Stimulated activated CD4-positive, alpha-beta T cell treated with anti-CD3 and anti-CD28 coated beads, TNF-alpha, amount 100 ng/mL, for 48 hours (primary cell): ENCODE measurements at regions not wholly inside any gene's neighbourhood (a gene's known extent, or its start where the extent isn't known, plus 50 kb on each side); places are given as distances from the start of the nearest gene placed in this dataset.

ENCODE experiments used
- DNase-seq, 3 donors: peaks; one replicate each; pipeline ENCODE4 v3.0.0-alpha.2; 2020; ENCODE audit warnings: low read depth in 3 of 3

DNA sequence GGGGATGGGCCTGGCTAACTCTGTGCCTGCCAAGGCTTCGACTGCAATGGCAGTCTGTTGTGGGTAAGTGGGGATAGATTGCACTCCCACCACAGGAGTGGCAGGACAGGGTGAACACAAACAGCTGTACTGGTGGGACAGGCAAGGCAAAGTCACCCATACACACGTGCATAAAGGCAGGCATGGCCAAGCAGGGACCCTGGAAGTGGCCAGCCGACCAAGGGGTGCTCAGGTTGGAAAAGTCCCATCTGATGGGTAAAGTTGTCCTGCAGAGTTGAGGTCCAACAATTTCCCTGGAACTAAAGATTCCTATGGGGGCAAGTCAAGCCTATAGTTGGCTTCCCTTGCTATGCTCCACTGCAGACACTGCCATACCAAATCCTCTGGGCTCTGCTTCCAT lies 1961.9 kb upstream of the ADGRL3 start:
- DNase-seq: no peak

DNA sequence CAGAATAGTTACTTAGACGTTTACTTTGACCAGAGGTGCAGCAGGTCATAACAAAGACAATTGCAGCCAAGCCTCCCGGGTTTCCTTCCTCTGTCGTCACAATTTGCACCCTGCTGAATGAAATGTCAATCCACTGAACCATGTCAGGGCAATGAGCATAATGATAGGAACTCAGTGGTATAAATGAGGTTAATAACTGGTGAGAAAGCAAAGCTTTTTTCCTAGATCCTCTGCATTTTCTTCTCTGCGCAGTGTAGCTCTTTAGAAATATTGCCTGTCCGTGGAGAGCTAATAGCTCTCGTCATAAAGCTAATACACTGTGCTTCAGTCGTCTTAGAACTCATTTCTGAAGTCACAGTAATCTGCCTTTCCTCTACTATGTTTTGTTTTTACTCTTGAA lies 1960.1 kb upstream of the ADGRL3 start:
- DNase-seq: no peak

DNA sequence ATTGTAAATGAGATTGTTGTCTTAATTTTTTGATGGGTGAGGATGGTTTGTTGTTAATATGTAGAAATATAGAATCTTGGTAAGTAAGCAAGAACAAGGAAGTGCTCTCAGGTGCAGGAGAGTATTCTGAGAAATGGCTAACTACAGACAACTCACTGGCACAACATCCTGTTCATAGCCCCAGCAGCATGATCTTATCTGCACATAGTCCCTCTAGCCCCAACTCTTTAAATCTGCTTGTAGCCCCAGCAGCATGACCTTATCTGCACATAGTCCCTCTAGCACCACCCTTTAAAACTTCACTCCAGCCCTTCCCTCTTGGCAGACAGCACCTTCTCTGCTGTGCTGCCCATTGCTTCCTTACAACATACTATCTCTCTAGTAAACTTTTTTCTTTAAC lies 1957.1 kb upstream of the ADGRL3 start:
- no peak for DNase-seq

DNA sequence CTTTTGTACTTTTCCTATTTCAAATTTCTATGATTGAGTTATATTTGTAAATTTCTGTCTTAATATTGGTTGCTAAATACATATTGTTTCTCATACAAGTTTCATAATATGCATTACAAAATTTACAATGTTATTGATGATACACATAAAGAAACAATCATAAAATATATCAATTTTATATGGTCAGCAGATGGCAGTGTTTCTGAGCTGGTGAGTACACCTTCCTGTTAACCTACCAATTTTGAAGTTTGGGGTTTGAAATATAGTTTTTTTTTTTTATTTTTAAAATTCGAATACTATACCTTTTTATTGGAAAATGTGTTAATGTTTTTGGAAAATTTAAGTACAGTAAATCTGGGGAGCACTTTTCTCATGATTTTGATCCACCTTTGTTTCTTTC lies 1953.1 kb upstream of the ADGRL3 start:
- DNase-seq: no peak

DNA sequence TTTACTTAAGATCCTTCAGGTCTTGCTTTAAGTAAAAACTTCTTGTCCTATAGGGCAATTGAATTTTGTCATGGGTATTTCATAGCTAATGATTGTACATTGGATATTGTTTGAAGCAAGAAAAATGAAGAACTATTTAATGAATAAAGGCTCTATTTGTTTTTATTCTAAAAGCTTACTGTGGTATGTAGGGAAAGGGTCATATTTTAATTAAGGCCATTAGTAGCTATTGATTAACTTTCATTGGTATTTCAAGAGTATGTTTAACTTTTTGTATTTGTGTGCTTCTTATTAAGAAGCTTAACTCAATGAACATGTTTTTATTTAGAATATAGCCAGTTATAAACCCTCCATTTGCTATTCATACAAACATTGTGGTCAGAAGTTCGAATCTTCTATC lies 1951.8 kb upstream of the ADGRL3 start:
- DNase-seq: no peak

DNA sequence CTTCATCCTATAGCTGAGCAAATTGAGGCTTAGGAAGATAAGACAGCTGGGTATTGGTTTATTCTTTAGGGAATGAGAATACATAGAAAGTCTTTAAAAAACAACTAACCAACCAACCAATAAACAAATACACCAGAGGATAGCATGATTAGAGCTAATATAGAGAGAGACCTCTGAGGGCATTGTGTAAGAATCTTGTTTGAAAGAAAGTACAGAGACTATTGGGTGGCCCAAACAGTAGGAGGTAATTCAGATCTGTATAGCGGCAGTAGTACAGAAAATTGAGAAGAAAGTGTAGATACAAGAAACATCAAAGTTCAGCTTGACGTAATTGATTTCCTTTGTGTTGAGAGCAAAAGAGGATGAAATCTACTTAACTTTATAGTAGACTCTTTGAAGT lies 1951.0 kb upstream of the ADGRL3 start:
- DNase-seq: no peak

DNA sequence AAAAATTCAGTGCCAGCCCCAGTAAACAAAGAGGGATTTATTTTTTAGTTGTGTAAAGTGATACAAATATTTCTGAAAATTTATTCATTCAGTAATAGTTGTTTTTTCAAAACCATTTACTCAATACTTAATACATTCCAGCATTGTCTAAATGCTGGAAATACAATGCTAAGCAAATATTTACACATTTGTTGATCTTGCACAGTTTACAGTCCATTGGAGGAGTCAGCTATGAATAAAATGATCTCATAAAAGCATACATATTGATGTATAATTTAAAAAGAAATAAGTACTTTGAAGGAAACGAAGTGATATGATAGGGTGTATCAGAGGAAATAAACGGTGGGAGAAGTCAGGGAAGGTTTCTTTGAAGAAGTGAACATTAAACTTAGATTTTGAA lies 1942.1 kb upstream of the ADGRL3 start:
- no peak for DNase-seq

DNA sequence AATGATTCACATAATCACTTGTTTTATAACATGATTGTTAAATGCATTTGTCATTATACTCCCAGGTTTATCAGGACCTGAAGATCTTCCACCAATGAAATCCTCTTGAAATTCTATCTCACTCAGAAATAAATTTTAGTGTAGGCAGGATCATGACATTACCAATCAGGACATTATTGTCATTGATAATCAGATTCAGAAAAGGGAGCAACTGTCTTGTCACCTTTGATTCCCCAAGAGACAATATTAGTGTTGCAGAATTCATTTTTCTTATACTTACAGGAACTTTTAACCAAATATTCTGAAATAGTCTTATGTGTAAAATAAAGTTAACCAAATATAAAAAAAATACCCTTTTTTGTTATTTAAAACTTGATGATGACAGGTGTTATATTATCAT lies 1892.5 kb upstream of the ADGRL3 start:
- no peak for DNase-seq

DNA sequence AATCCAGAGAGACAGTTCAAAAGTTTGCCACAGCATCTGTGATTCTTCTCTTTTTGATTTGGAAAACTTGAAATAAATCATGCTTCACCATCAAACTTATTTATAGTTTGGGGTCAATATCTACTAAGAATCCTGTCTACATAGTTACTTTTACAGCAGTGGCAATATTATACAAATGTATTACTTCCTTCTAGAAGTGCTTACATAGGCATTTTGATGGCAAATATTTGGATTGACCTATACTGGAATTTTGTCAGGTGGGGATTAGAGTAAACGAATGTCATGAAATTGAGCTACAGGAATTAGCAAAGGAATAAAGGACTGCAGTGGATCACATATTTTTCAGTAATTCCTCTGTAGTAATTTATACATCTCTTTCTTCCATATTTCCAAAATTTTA lies 1885.5 kb upstream of the ADGRL3 start:
- DNase-seq: no peak

DNA sequence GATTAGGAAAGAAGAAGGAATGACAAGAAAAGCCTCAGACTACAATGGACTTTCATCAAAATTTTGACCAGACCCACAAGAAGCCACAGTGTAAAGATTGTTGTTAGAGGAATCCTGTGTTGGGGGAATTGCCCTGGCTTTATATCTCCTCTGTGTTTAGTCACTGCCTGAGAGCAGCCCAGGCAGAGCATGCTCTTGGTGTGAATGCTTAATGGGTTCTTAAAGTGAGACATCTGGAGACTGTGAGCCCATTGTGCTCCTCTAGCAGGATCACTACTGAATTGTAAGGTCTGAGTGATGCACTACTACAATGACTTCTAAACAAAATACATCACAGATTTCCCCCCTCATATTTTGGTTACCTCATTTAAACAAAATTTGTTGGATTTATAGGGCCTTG lies 1860.5 kb upstream of the ADGRL3 start:
- DNase-seq: no peak

DNA sequence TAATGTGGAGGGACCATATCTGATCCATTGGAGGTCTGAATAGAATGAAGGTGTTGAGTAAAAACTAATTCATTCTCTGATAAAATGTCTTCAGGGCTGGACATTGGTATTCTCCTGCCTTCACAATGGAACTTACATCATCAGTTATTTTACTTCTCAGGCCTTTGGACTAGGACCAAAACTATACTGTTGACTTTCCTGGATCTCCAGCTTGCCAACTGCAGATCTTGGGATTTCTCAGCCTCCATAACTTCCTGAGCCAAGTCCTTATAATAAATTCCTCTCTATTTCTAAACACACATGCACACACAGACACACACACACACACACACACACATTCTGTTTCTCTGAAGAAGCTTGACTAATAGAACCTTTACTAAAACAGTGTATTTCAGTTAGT lies 1858.6 kb upstream of the ADGRL3 start:
- DNase-seq: no peak

DNA sequence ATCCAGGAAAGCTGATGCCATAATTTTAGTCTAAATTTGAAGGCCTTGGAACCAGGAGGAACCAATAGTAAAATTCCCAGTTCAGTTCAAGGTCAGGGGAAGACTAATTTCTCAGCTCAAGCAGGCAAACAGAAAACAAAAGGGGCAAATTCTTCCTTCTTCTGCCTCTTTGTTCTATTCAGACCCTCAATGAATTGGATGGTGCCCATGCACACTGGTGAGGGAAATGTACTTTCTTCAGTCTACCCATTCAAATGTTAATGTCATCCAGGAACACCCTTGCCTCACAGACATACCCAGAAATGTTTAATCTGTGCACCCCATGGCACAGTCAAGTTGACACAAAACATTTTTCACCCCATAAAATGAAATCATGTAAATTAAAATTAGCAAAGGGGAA lies 1851.2 kb upstream of the ADGRL3 start:
- DNase-seq: no peak

DNA sequence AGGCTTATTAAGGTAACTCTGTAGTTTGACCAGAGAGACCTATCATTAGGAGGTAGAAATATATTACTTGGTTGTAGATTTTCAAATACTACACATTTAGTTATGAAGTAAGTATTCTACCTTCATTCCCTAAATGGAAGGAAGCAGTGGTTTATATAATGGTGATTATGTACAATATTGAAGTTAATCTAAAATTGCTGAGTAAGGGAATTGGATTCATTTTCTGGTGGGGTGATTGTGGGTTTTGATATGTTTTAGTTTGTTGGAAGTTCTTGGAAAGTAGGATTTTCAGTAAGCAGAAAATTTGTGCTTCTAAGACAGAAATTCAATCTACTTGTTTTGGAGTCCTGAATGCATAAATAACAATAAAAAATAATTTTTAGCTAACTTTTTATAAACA lies 1830.9 kb upstream of the ADGRL3 start:
- no peak for DNase-seq

DNA sequence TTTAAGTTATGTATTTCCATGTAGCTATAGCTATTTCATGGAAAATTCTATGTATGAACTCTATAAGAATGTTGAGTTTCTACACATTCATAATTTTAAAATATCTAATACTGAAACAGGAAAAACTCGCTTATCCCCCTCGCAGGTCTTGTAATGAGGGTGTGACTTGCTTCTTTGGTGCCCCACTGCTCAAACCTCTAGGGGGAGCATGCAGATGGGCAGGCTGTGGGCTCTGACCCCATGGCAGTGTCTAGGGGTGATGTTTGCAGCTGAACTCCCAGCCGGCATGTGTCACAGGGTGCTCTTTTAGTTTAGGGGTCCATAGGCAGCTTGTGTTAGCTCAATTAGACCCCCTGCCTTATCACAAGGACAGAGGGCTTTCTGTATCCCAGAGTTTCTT lies 1825.7 kb upstream of the ADGRL3 start:
- DNase-seq: no peak

DNA sequence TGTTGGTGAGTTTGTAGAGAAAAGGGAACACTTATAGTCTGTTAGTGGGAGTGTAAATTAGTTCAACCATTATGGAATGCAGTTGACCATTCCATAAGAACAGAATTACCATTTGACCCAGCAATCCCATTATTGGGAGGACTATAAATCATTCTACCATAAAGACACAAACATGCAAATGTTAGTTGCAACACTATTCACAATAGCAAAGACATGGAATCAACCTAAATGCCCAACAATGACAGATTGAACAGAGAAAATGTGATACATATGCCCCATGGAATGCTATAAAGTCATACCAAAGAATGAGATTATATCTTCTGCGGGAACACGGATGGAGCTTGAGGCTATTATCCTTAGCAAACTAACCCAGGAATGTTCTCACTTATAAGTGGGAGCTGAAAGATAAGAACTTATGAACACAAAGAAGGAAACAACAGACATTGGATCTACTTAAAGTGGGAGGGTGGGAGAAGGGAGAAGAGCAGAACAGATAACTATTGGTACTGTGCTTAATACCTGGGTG lies 1819.2 kb upstream of the ADGRL3 start:
- DNase-seq: no peak

DNA sequence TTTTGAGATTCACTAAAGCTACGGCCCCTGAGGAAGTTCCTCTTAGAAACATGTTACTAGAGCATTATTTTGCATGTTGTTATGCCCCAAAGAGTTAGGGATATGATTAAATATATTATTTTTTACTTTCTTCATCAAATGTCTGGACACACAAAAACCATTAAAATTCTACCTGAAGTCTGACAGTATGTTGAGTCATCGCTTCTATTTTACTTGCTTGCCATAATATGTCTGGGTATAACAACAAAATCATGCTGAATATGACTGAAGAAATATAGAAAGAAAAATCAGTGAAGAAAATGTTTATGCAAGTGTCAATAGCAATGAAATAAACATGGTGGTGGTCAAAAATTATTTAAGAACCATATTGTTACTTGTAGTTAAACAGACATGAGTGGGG lies 1818.5 kb upstream of the ADGRL3 start:
- no peak for DNase-seq

DNA sequence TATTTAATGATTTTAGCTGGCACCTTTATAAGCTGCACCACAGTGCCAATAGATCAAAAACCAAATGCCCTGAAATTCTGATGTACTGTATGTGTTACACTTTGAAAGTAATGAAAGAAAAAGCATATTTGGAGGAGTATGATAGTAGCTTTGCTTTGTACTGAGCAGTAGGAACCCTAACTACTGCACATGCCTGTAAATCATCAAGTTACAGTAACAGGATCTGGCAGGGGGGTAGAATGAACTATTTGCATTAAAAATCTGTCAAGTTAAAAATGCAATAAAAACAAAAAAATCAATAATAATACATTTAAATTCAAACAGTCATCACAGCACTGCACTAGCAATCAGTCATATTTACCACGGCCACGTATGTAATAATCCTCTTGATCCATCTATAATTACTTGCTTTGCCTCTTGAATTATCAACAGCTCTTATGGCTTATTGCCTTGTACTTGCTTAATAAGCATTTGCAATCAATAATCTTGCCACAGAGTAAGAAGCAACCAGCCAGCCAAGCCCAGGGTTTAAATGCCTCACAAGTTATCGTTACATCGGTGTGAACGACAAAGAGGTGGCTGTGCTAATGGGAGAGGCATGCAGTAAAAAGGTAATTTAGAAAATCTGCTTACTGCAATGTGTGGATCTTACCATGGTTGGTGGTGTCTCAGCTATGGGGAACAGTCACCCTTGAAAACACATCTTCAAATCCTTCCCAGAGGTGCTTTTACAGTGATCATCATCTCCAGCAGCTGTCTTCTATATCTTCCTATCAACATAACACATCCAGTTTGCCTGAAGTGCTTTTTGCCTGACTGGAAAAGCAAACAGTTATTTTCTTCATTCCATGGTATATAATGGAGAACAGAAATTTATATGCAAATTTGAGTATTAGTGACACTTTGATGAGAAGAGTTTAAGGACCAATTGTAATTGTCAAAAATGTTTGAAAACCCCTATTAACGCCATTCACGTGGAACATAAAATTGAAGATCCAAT lies 1812.1 kb upstream of the ADGRL3 start:
- DNase-seq: no peak

DNA sequence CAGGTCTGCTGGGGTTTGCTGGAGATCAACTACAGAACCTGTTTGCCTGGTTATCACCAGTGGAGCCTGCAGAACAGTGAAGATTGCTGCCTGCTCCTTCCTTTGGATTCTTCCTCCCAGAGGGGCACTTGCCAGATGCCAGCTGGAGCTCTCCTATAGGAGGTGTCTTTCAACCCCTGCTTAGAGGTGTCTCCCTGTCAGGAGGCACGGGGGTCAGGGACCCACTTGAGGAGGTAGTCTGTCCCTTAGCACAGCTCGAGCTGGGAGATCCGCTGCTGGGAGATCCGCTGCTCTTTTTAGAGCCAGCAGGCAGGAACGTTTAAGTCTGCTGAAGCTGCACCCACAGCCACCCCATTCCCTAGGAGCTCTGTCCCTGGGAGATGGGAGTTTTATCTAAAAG lies 1806.3 kb upstream of the ADGRL3 start:
- no peak for DNase-seq

DNA sequence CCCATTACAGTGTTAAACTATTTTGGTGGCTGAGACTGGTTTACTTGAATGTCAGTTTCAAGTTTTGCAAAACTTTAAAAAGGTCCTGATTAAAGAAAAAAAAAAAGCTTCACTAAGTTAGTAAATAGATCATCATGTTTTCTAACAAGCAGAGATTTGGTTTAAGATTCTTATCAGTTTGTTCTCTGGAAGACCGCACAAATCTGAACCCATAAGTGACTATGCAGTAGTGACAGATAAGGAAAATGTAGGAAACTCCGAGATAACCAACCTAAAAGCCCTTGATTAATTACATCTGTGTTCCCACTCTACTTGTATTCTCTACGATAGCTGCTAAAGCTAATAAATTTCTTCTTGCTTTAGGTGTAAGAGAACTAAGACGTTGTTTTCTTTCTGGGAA lies 1799.8 kb upstream of the ADGRL3 start:
- no peak for DNase-seq

DNA sequence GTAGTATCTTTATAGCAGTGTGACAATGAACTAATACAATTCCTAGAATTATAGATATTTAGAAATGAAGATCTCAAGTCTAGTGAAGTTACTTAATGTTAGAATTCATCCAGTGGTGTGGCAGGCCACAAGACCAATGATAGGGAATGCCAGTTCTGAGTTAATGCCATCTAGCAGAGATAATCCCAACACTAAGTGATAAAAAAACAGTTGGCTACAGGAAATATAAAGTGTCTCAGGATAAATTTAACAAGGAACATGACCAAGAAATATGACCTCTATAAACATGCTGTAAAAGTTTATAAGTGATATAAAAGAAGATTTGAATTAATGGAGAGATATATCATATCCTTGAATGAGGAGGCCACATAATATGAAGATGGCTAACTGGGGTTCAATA lies 1790.5 kb upstream of the ADGRL3 start:
- DNase-seq: no peak

DNA sequence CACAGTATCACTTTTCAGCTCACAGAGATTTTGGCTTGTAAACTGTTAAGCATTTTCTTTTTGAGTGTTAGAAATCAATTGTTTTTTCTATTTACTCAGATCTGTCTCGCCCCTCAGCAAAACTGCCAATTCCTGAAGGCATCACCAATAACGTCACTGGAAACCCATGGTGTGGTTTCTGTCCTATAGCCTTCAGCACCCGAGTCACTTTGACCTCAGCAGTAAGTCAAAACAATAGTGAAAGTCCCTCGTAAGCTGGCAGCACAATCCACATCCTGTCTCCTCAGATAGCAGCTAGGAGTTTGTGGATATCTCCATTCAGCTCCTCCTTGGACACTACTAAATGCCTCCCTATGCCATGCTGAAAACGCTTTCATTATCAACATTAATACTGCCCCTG lies 1787.4 kb upstream of the ADGRL3 start:
- no peak for DNase-seq

DNA sequence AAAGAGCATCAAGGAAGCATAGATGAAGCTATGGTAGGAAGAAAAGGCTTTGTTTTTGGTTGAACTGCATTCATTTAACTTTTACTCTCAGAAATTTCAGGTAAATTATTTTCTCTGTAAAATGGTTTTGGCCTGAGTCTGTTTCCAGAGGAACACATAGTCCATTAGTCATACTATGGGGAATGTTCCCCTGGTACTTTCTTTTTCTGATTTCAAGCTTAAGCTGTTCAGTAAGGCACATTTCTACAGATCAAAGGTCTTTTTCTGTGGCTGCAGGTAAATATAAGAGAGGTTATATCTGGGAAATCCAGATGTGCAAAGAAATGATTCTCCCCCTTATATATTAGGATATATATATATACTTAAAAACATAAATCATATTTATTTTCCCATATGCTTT lies 1744.4 kb upstream of the ADGRL3 start:
- no peak for DNase-seq

DNA sequence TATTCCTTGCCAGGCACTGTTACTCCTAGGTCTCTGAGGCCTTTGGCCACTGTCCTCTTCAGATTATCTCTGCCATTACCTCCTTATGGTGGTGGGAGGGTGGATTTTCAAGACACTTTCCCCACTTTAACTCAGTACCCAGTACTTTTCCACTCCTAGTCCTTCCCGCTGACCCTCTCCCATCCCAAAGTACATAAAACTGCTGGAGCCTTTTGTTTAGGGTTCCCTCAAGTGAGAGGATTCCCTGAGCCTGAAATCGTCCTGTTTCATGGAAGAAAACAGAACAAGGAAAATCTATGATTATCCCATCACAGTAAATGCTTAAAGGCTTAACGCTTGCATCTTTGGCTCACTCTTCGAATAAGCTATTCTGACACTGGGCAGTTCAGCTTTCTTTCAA lies 1742.5 kb upstream of the ADGRL3 start:
- DNase-seq: no peak

DNA sequence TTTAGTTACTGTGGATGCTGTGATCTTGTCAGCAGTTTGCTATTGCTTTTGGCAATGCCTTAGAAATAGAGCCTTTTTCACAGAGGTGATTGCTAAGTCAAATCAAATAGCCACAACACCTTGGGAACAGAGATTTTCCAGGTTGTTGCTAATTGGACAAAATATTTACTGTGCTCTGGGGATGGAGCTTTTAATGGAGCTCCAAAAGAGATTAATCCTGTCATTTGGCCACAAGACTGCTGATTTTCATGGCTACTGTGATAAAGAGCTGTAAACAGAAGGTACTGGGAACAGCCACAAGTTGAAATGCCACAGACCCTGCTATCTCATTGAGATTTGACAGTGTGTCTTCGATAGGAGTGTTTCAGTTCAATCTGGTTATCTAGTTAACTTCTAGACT lies 1715.2 kb upstream of the ADGRL3 start:
- DNase-seq: no peak
